ENCODE measurements at regions not wholly inside any gene's neighbourhood (a gene's known extent, or its start where the extent isn't known, plus 50 kb on each side); places are given as distances from the start of the nearest gene placed in this dataset.

DNA sequence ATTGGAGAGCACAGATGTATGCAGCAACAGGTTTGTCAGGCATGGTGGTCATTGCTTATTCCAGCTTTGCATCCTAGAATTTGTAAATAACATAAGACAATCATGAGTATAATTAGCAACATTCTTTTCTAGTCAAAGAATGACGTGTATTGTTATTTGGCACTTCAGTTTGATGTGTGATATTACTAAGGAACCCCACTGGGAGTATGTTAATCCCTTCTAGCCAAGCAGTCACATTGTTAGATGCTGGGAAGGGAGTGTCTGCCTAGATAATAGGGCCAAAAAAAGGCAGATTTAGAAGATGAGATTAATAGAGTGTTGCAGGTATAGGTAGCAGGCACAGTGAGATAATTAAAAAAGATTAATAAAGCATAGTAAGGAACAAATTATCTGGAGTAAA, 159.2 kb upstream of the WDFY3 start:
- TF ChIP-seq, protein P1, sequence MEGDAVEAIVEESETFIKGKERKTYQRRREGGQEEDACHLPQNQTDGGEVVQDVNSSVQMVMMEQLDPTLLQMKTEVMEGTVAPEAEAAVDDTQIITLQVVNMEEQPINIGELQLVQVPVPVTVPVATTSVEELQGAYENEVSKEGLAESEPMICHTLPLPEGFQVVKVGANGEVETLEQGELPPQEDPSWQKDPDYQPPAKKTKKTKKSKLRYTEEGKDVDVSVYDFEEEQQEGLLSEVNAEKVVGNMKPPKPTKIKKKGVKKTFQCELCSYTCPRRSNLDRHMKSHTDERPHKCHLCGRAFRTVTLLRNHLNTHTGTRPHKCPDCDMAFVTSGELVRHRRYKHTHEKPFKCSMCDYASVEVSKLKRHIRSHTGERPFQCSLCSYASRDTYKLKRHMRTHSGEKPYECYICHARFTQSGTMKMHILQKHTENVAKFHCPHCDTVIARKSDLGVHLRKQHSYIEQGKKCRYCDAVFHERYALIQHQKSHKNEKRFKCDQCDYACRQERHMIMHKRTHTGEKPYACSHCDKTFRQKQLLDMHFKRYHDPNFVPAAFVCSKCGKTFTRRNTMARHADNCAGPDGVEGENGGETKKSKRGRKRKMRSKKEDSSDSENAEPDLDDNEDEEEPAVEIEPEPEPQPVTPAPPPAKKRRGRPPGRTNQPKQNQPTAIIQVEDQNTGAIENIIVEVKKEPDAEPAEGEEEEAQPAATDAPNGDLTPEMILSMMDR (IDR thresholded peaks at IDR 0.05; ENCODE audit: low read depth, low read length) = no peak
- TF ChIP-seq, protein P2, sequence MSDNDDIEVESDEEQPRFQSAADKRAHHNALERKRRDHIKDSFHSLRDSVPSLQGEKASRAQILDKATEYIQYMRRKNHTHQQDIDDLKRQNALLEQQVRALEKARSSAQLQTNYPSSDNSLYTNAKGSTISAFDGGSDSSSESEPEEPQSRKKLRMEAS (IDR thresholded peaks at IDR 0.05; ENCODE audit: low read depth, low read length) = no peak
- no peak for TF ChIP-seq POLR2A (IDR thresholded peaks at IDR 0.05; ENCODE audit: extremely low read depth, insufficient read length)
